ENCODE measurements at regions not wholly inside any gene's neighbourhood (a gene's known extent, or its start where the extent isn't known, plus 50 kb on each side); places are given as distances from the start of the nearest gene placed in this dataset.

DNA sequence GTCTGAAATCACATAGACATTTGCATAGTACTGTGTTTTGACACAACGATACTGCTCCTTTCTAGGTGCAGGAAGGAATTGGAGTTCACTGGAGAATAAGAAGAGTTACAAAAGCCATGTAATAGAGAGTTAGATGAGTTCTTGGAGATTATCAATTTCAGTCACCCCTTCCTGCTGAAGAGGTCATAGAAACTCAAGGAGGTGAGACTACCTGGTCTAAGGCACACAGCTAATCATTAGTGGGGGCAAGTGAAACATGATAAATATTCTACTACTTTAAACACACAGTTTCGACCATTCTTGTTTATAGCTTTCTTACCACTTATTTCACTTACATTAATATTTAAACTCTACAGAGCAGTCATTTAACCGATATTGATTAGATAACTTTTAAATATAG, 286.9 kb upstream of the NXPH2 start:
- no peaks in the 10 kb centered on the region for H4K20me1 ChIP-seq (ENCODE audit: control insufficient read depth, insufficient read depth, low read length, poor library complexity, severe bottlenecking)
- DNase-seq: no peak
- H3K9ac ChIP-seq (ENCODE audit: low read length): no peak overlapping the region
- Mint-ChIP-seq H3K4me1 (no peaks in the 10 kb centered on the region), H3K9me3 (ENCODE audit: insufficient read depth) (no peaks in the 10 kb centered on the region), H3K4me3 (no peak overlapping the region), H3K27ac (no peak overlapping the region), H3K27me3 (no peaks in the 10 kb centered on the region)
- no peaks in the 10 kb centered on the region for H3K36me3 ChIP-seq (replicated peaks in 1 of 2; ENCODE audit: control extremely low read depth in 1 of 2, control insufficient read depth in 1 of 2, extremely low read depth in 1 of 2, insufficient read depth in 2 of 2, low read length in 1 of 2)
- H3K4me3 ChIP-seq (ENCODE audit: control extremely low read depth in 1 of 5, extremely low read depth in 1 of 5, insufficient read depth in 1 of 5, low read depth in 2 of 5, low read length in 4 of 5): no peak overlapping the region
- TF ChIP-seq, protein P1, sequence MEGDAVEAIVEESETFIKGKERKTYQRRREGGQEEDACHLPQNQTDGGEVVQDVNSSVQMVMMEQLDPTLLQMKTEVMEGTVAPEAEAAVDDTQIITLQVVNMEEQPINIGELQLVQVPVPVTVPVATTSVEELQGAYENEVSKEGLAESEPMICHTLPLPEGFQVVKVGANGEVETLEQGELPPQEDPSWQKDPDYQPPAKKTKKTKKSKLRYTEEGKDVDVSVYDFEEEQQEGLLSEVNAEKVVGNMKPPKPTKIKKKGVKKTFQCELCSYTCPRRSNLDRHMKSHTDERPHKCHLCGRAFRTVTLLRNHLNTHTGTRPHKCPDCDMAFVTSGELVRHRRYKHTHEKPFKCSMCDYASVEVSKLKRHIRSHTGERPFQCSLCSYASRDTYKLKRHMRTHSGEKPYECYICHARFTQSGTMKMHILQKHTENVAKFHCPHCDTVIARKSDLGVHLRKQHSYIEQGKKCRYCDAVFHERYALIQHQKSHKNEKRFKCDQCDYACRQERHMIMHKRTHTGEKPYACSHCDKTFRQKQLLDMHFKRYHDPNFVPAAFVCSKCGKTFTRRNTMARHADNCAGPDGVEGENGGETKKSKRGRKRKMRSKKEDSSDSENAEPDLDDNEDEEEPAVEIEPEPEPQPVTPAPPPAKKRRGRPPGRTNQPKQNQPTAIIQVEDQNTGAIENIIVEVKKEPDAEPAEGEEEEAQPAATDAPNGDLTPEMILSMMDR (IDR thresholded peaks at IDR 0.05): no peak
- no peak for TF ChIP-seq EZH2 (IDR thresholded peaks at IDR 0.05; ENCODE audit: borderline replicate concordance, insufficient read depth, low read depth, low read length, poor library complexity, severe bottlenecking)
- H3K4me2 ChIP-seq (replicated peaks; ENCODE audit: low read depth, low read length, poor library complexity, severe bottlenecking): no peak overlapping the region
- intact Hi-C loops (cut with micrococcal nuclease): no loop called here
- WGBS (ENCODE audit: insufficient coverage): no CpG with 5 or more reads among the region's 3 CpGs
- no peaks in the 10 kb centered on the region for H3K27me3 ChIP-seq (replicated peaks in 1 of 4; ENCODE audit: control extremely low read depth in 1 of 4, control insufficient read depth in 3 of 4, insufficient read depth in 4 of 4, low read length in 3 of 4)
- POLR2A ChIA-PET: no interaction called here
- H2AFZ ChIP-seq (ENCODE audit: insufficient read depth, low read depth, low read length, poor library complexity, severe bottlenecking): no peak overlapping the region
- H3K27ac ChIP-seq (ENCODE audit: low read length in 2 of 2): no peak overlapping the region
- H3K4me1 ChIP-seq (ENCODE audit: control insufficient read depth in 2 of 2, insufficient read depth in 2 of 2, low read length in 2 of 2): no peaks in the 10 kb centered on the region
- H3K9me3 ChIP-seq (ENCODE audit: control extremely low read depth in 1 of 3, control insufficient read depth in 2 of 3, insufficient read depth in 1 of 3, low read length in 2 of 3): peaks cover 0 to 1% (median 0%) of the 10 kb centered on the region in 3 donors
- no peak for ATAC-seq (ENCODE audit: low read depth)
- no peaks in the 10 kb centered on the region for H3K79me2 ChIP-seq (ENCODE audit: control insufficient read depth, insufficient read depth, low read length)
- CTCF ChIA-PET: no interaction called here

DNA sequence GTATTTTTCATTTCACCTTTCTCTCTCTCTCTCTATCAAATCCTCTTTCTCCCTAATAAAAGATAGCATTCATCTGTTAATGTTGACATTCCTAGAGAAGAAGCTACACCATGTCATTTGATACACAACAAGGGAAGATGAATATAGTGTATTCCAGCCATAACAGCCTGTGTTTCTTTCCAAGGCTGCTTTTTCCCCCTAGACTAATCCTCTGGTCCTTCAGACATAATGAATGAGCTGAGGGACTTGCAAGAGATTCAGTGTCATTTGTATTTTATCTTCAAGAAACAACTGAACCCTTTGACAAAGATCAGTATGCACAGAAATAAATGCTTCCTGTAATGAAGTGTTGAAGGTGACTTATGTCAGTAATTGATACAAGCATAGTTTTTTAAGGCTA, 284.0 kb upstream of the NXPH2 start:
- Histone ChIP-seq H3K79me2 (ENCODE audit: control insufficient read depth, insufficient read depth, low read length) (no peaks in the 10 kb centered on the region), H3K27ac (ENCODE audit: low read length in 2 of 2) (no peak overlapping the region), H2AFZ (ENCODE audit: insufficient read depth, low read depth, low read length, poor library complexity, severe bottlenecking) (no peak overlapping the region), H3K4me2 (replicated peaks; ENCODE audit: low read depth, low read length, poor library complexity, severe bottlenecking) (no peak overlapping the region), H4K20me1 (ENCODE audit: control insufficient read depth, insufficient read depth, low read length, poor library complexity, severe bottlenecking) (no peaks in the 10 kb centered on the region), H3K4me3 (ENCODE audit: control extremely low read depth in 1 of 5, extremely low read depth in 1 of 5, insufficient read depth in 1 of 5, low read depth in 2 of 5, low read length in 4 of 5) (no peak overlapping the region), H3K27me3 (replicated peaks in 1 of 4; ENCODE audit: control extremely low read depth in 1 of 4, control insufficient read depth in 3 of 4, insufficient read depth in 4 of 4, low read length in 3 of 4) (no peaks in the 10 kb centered on the region), H3K9ac (ENCODE audit: low read length) (no peak overlapping the region), H3K36me3 (replicated peaks in 1 of 2; ENCODE audit: control extremely low read depth in 1 of 2, control insufficient read depth in 1 of 2, extremely low read depth in 1 of 2, insufficient read depth in 2 of 2, low read length in 1 of 2) (no peaks in the 10 kb centered on the region), H3K4me1 (ENCODE audit: control insufficient read depth in 2 of 2, insufficient read depth in 2 of 2, low read length in 2 of 2) (no peaks in the 10 kb centered on the region), H3K9me3 (ENCODE audit: control extremely low read depth in 1 of 3, control insufficient read depth in 2 of 3, insufficient read depth in 1 of 3, low read length in 2 of 3) (peaks cover 0 to 1% (median 0%) of the 10 kb centered on the region in 3 donors)
- Mint-ChIP-seq H3K27me3 (no peaks in the 10 kb centered on the region), H3K4me3 (no peak overlapping the region), H3K27ac (no peak overlapping the region), H3K9me3 (ENCODE audit: insufficient read depth) (no peaks in the 10 kb centered on the region), H3K4me1 (no peaks in the 10 kb centered on the region)
- POLR2A ChIA-PET: no interaction called here
- DNase-seq (no peak), ATAC-seq (ENCODE audit: low read depth) (no peak)
- TF ChIP-seq, protein P1 (IDR thresholded peaks at IDR 0.05): no peak
- TF ChIP-seq EZH2 (IDR thresholded peaks at IDR 0.05; ENCODE audit: borderline replicate concordance, insufficient read depth, low read depth, low read length, poor library complexity, severe bottlenecking): no peak
- intact Hi-C loops (cut with micrococcal nuclease): no loop called here
- CTCF ChIA-PET: no interaction called here

Data from B cell (primary cell).